ENCODE measurements at regions not wholly inside any gene's neighbourhood (a gene's known extent, or its start where the extent isn't known, plus 50 kb on each side); places are given as distances from the start of the nearest gene placed in this dataset.

GRCh38 chr5:173542159-173542558 lies 74.3 kb downstream of the BOD1 start:
- TF ChIP-seq CTCF (IDR thresholded peaks at IDR 0.05; ENCODE audit: borderline replicate concordance, extremely low read depth, low read length, poor library complexity, severe bottlenecking) (no peak), EZH2 (IDR thresholded peaks at IDR 0.05; ENCODE audit: borderline replicate concordance, low read depth, low read length, severe bottlenecking) (no peak)
